Stimulated activated CD4-positive, alpha-beta T cell treated with anti-CD3 and anti-CD28 coated beads, Interleukin-15, amount 100 ng/mL, for 48 hours (primary cell): ENCODE measurements at regions not wholly inside any gene's neighbourhood (a gene's known extent, or its start where the extent isn't known, plus 50 kb on each side); places are given as distances from the start of the nearest gene placed in this dataset.

Source experiments
- DNase-seq, 2 donors: peaks; one replicate each; pipeline ENCODE4 v3.0.0-alpha.2; 2020; ENCODE audit warnings: low read depth in 2 of 2

- DNase-seq = no peak
Observed at GRCh38 chr17:52390422-52390821, 231.9 kb upstream of the CA10 start.

- no peak for DNase-seq
Observed at GRCh38 chr17:52389632-52390031, 231.1 kb upstream of the CA10 start.

- no peak for DNase-seq
Observed at GRCh38 chr17:52388941-52389340, 230.4 kb upstream of the CA10 start.

DNA sequence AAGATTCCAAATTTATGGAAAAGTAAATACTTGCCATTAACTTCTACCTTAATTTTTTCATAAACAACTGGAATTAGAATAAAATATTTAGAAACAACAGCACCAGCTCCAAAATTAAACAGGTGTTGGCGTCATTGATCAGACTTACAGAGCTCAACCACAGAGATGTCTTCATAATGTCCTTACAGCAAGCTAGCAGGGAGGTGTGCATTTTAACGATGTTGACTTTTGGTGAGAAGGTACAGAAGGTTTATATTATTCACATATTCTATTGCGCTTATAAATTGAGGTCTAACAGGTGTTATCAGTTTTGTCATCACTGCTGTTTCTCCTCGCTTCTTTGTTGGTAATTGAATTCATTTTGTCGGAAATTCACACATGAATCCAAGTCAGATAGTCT is 226.2 kb upstream of the CA10 start:
- DNase-seq = no peak

DNA sequence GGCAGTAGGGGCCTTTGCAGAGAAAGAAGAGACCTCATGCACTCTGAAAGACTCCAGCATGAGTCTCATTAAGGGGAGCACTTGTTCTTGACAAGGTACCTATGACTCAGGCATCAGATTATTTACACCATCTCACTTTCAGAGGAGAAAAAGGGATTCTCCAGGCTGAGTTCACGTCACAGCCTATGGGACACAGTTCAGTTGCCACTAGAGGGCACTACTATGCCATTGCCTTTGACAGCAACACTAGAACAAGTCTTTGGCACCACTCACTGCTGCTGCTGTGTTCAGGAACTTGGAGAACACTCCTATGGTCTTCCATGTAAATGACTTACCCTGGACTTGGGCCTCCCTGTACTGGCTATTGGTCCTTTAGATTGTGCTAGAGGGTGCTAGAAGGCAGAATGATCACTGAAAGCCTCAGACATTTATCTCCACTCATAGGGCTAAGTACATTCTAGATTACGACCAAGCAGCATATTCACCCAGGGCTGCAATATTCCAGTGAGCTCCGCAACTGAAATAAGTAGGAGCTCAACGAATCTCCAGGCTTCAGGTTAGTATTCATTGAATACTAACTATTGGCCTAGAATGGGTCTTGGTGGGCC is 225.1 kb upstream of the CA10 start:
- peak in 1 of 2 donors; percentile 6 for DNase-seq

DNA sequence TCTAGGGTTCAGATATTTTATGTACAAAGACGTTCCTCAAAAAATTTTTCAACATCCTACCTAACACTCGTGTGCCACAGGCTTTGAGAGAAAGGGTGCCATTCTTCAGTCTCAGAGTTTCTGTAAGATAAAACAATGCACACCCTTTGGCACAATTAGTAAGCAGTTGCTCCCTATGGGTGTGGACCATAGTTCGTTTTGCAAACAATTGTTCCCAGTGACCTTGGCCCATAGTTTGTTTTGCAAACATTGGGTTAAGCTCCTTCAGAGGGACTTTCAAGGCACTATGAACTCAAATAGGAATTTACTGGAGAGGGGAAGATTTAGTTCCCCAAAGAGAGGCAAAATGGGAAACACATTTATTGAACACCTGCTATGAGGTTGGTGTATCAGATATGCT is 220.3 kb upstream of the CA10 start:
- DNase-seq = no peak

GRCh38 chr17:52376137-52376536 is 217.6 kb upstream of the CA10 start:
- no peak for DNase-seq

DNA sequence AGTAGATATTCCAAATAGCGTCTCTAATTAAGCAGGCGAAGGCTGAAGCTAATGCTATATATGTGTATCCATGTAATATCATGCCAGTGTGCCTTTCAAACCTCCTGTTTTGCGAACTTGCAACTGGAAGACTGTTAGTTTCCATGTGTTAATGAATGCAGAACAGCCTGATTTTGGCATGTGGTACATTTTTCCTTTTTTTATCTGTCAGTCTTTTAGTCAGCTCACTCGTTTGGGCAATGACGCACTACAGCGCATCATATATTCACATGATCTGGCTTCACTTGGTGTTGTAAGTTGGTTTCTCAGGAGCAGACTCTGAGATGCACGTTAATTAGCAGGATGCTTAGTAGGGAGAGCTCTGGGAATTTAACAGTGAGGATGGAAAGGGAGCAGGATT is 210.4 kb upstream of the CA10 start:
- no peak for DNase-seq

DNA sequence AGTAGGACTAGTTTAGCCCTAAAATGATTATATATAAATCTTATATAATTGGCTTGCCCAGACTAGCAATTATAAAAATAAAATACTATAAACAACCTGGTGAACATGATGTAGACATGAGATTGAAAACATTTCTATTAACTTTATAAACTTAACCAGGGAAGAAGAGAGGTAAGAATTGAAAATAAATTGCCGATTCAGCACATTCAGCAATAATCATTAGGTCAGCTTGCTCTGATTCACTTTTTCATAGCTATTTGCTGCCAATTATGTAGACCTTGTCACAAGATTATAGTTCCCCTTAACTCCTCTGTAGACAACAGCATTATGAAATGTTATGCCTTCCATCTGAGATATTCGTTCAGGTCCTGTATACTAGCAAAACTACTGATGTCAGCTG is 199.3 kb upstream of the CA10 start:
- DNase-seq = no peak

DNA sequence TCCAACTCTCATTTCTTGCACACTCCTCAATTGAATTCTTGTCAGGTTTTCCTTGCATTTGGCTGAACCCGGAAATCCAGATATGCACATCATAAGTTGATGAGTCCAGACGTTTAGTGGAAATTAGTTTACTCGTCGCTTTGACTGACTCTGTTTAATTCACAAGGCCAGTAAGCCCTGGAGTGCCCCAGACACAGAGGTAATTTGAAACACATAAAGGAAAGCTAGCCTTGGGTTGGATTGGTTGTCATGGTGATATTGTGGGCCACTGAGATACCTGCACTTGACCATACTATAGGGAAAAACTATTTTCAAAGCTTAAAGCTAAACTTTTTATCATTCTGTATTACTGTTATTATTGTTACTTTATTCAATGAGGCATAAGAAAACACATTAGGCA is 178.3 kb upstream of the CA10 start:
- no peak for DNase-seq

DNA sequence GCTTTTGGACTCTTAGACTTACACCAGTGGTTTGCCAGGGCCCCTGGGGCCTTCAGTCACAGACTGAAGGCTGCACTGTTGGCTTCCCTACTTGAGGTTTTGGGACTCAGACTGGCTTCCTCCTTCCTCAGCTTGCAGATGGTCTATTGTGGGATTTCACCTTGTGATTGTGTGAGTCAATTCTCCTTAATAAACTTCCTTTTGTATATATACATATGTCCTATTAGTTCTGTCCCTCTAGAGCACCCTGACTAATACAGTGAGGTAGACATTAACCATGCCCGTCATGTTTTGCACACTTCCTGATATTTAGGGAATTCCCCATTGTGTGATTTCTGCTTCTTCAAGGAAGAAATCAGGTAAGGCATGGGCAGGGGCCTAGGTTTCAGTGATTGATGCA is 147.8 kb upstream of the CA10 start:
- DNase-seq = no peak

- no peak for DNase-seq
Observed at GRCh38 chr17:52298881-52299280, 140.4 kb upstream of the CA10 start.

DNA sequence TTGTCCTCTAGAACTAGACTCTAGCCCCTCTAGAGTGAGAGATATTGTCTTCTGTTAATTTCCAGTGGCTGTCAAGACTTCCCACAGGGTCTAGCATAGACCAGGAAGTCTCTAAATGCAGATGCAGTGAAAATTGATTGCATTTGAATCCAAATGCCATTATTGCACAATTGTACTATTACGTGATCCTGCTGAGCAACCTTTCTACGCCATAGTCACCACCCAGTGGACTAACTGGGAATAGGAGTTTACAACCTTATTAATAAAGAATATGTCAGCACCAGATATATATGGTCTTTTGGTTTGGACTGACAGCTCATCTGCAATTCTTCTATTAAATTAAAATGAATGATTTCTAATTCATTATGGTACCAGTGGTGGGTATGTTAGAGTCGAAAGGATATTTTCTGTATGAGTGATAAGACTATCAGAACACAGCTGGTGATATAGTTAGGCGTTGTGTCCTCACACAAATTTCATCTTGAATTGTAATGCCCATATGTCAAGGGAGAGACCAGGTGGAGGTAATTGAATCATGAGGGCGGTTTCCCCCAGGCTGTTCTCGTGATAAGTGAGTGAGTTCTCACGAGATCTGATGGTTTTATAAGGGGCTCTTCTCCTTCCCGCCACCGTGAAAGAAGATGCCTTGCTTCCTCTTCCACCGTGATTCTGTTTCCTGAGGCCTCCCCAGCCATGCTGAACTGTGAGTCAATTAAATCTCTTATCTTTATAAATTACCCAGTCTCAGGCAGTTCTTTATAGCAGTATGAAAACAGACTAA is 138.9 kb upstream of the CA10 start:
- no peak for DNase-seq

DNA sequence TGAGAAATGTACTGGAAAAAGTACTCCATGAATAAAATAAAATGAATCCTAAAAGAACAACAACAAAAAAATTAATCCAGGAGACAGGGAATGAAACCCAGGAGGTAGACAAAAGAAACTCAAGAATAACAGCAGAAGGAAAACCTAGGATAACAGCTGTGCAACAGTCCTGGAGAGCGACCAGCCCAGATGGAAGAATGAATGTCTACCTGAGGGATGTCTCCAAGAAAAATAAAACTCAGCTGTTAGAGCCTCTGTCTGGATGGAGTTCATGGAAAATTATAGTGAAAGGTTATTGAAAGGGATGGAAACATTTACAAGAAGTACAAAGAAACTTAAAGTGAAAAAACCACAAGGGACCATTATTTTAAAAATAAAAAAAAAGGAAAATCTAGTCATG is 135.8 kb upstream of the CA10 start:
- DNase-seq = no peak

- DNase-seq = no peak
Observed at GRCh38 chr17:52287611-52288010, 129.1 kb upstream of the CA10 start.

DNA sequence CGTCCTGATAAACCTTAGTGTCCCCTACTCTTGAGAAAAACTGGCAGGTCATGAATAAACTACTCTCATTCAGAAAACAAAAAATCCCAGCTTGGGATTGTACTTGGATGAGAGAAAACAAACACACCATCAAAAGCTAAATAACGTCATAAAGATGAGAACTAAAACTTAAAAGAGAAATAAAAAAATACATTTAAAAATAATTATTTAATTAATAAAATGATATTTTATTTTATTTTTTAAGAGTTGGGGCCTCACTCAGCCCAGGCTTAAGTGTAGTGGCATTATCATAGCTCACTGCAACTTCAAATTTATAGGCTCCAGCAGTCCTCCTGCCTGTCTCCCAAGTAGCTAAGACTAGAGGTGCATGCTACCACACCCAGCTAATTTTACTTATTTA is 125.4 kb upstream of the CA10 start:
- DNase-seq = no peak

GRCh38 chr17:52276381-52277008 is 118.0 kb upstream of the CA10 start:
- no peak for DNase-seq

DNA sequence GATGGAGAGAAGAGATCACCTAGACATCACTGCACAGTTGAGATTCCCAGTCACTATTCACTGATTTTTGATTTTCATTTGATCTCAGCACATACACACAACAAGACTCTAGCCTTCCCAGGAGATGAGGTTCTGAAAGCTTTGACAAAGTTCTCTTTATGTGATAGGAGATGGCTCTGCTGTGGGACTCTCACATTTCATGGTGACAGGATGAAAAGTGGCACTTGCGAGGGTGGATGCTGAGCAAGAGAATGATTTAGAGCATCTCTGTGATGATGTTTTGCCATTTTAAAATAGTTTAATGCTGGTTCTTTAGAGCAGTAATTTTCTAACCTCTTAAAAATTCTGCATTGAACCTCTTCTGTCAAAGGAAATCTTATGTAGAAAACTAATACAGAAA is 113.3 kb upstream of the CA10 start:
- no peak for DNase-seq

DNA sequence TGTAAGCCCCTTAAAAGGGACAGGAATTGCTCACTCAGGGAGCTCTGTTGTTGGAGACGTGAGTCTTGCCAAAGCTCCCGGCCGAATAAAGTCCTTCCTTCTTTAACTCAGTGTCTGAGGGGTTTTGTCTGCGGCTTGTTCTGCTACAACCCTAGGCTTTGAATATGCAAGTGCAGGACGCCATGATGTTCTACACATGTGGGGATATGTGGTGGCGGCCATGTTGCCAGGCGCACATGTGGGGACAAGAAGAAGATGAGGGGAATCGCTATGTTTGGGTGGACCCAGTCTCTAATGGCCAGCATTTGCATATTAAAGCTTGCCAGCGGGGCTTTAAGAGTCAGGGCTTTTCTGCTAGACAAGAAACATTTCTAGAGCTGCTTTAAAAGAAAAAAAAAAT is 96.8 kb upstream of the CA10 start:
- DNase-seq = no peak

DNA sequence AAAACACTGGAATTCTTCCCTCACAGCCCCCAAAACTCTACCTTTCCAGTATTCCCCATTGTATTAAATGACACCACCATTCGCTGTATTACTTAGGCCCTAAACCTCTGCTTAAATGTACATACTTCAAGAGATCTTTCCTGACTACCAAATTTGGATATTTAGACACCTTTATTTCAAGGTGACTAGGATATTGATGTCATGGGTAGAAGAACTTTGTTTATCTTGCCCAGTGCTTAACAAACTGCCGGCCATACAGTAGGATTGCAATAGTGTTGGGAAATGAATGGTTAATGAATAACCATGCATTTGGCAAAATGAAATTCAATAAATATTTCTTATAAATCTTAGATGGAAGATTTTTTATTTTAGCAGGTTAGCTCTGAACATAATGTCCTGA is 86.2 kb upstream of the CA10 start:
- no peak for DNase-seq

GRCh38 chr17:52242268-52242667 is 83.8 kb upstream of the CA10 start:
- no peak for DNase-seq

- DNase-seq = no peak
Observed at GRCh38 chr17:52237151-52237550, 78.6 kb upstream of the CA10 start.

- no peak for DNase-seq
Observed at GRCh38 chr17:52235516-52235915, 77.0 kb upstream of the CA10 start.
